ENCODE measurements at regions not wholly inside any gene's neighbourhood (a gene's known extent, or its start where the extent isn't known, plus 50 kb on each side); places are given as distances from the start of the nearest gene placed in this dataset.

GRCh38 chr2:225867071-225867470 is 467.6 kb downstream of the NYAP2 start:
- DNase-seq (ENCODE audit: extremely low read depth, insufficient read length) = no peak
- H3K4me3 ChIP-seq (replicated peaks; ENCODE audit: low read depth, low read length) = no peak overlapping the region
- no peaks in the 10 kb centered on the region for H3K27me3 ChIP-seq (replicated peaks; ENCODE audit: control insufficient read depth, insufficient read depth, low read length)
- TF ChIP-seq CTCF (IDR thresholded peaks at IDR 0.05; ENCODE audit: insufficient read depth, low read length, poor library complexity, severe bottlenecking) = no peak
- no peaks in the 10 kb centered on the region for H3K36me3 ChIP-seq (ENCODE audit: control insufficient read depth, insufficient read depth, low read length)

DNA sequence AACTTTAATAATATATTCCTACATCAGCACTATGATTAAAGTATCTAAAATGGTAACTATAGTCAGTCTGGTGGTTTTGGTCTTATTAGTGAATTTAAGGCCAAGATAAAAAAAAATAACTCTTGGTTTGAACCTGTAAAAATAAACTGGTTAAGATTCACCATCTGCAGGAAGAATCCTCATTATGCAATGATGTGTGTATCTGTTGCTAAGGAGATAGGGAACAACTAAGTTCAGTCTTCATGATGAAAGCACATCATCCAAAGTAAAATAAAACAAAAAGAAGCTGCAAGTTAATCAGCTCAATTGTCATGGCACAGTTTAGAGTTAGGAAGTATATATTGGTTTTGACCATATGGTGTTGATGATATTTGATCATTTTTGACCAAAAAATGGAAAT is 466.0 kb downstream of the NYAP2 start:
- no peak for DNase-seq (ENCODE audit: extremely low read depth, insufficient read length)
- no peak for TF ChIP-seq CTCF (IDR thresholded peaks at IDR 0.05; ENCODE audit: insufficient read depth, low read length, poor library complexity, severe bottlenecking)
- H3K4me3 ChIP-seq (replicated peaks; ENCODE audit: low read depth, low read length) = no peak overlapping the region
- H3K36me3 ChIP-seq (ENCODE audit: control insufficient read depth, insufficient read depth, low read length) = no peaks in the 10 kb centered on the region
- no peaks in the 10 kb centered on the region for H3K27me3 ChIP-seq (replicated peaks; ENCODE audit: control insufficient read depth, insufficient read depth, low read length)

GRCh38 chr2:225864394-225864793 is 464.9 kb downstream of the NYAP2 start:
- Histone ChIP-seq H3K36me3 (ENCODE audit: control insufficient read depth, insufficient read depth, low read length) (no peaks in the 10 kb centered on the region), H3K4me3 (replicated peaks; ENCODE audit: low read depth, low read length) (no peak overlapping the region), H3K27me3 (replicated peaks; ENCODE audit: control insufficient read depth, insufficient read depth, low read length) (no peaks in the 10 kb centered on the region)
- no peak for TF ChIP-seq CTCF (IDR thresholded peaks at IDR 0.05; ENCODE audit: insufficient read depth, low read length, poor library complexity, severe bottlenecking)
- no peak for DNase-seq (ENCODE audit: extremely low read depth, insufficient read length)

GRCh38 chr2:225842939-225843338 is 443.4 kb downstream of the NYAP2 start:
- Histone ChIP-seq H3K4me3 (replicated peaks; ENCODE audit: low read depth, low read length) (no peak overlapping the region), H3K36me3 (ENCODE audit: control insufficient read depth, insufficient read depth, low read length) (no peaks in the 10 kb centered on the region), H3K27me3 (replicated peaks; ENCODE audit: control insufficient read depth, insufficient read depth, low read length) (no peaks in the 10 kb centered on the region)
- no peak for DNase-seq (ENCODE audit: extremely low read depth, insufficient read length)
- no peak for TF ChIP-seq CTCF (IDR thresholded peaks at IDR 0.05; ENCODE audit: insufficient read depth, low read length, poor library complexity, severe bottlenecking)

- H3K36me3 ChIP-seq (ENCODE audit: control insufficient read depth, insufficient read depth, low read length) = no peaks in the 10 kb centered on the region
- no peak overlapping the region for H3K4me3 ChIP-seq (replicated peaks; ENCODE audit: low read depth, low read length)
- no peak for DNase-seq (ENCODE audit: extremely low read depth, insufficient read length)
- H3K27me3 ChIP-seq (replicated peaks; ENCODE audit: control insufficient read depth, insufficient read depth, low read length) = no peaks in the 10 kb centered on the region
- TF ChIP-seq CTCF (IDR thresholded peaks at IDR 0.05; ENCODE audit: insufficient read depth, low read length, poor library complexity, severe bottlenecking) = no peak
These were observed 441.8 kb downstream of the NYAP2 start for GRCh38 chr2:225841314-225841713.

GRCh38 chr2:225837328-225837727 is 437.8 kb downstream of the NYAP2 start:
- no peak for TF ChIP-seq CTCF (IDR thresholded peaks at IDR 0.05; ENCODE audit: insufficient read depth, low read length, poor library complexity, severe bottlenecking)
- DNase-seq (ENCODE audit: extremely low read depth, insufficient read length) = no peak
- Histone ChIP-seq H3K4me3 (replicated peaks; ENCODE audit: low read depth, low read length) (no peak overlapping the region), H3K36me3 (ENCODE audit: control insufficient read depth, insufficient read depth, low read length) (no peaks in the 10 kb centered on the region), H3K27me3 (replicated peaks; ENCODE audit: control insufficient read depth, insufficient read depth, low read length) (no peaks in the 10 kb centered on the region)

All from GM06990 (cell line).